HT-29 (cell line): ENCODE measurements at regions not wholly inside any gene's neighbourhood (a gene's known extent, or its start where the extent isn't known, plus 50 kb on each side); places are given as distances from the start of the nearest gene placed in this dataset.

Source experiments
- DNase-seq: peaks from one replicate; pipeline ENCODE4 v3.0.0-alpha.2; 2015; ENCODE audit warnings: low spot score

DNA sequence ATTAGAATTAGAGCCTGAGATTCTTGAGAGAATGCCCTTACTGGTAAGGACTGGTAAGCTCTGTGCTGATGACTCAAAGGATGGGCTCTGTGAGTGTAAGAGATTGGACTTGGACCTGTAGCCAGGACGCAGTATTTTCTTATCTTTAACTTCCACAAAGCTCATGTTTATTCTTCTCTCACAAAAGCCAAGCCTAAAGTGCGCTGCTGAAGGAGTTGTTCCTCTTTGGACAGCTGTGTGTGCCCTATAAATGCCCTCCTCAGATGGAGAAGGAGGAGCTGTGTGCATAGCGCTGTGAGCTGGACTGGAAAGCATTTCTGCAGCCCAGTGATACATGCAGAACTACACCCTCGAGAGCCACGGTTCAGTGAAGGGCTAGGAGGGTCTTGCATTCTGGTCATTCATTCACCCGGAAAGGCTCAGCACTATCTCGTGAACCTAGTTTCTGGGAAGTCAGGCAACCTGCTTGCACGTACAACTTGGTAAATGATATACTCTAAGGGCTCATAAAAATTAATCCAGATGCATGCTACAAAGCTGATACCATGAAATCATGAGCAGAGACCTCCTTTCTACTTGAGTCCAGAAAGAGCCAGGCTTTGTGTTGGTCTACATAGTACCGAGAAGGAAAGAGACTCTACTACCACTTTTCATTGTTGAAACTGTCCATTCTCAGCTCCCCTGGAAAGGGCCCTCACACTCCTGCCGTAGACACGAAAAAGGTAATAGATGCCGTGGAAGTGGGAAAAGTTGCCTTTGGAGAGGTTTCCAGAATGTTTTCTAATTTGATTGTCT is 103.0 kb upstream of the TBL1XR1 start:
- peak; percentile 95 for DNase-seq

DNA sequence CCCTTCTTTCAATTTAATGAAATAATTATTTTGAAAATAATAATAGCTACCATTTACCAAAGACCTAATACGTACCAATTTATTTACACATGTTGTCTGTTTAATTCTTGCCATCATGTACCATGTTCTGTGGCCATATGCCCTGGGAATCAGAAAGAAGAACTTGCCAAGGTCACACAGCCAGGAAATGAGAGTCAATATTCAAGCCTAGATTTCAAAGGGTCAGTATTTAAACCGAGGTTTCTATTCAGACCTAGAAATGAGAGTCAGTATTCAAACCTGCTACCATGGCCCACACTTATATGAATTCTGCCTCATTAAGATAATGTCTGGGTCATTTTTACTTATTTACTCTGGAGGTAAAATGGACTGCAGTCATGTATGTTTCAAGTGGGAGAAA is 103.6 kb upstream of the TBL1XR1 start:
- DNase-seq, result no peak

DNA sequence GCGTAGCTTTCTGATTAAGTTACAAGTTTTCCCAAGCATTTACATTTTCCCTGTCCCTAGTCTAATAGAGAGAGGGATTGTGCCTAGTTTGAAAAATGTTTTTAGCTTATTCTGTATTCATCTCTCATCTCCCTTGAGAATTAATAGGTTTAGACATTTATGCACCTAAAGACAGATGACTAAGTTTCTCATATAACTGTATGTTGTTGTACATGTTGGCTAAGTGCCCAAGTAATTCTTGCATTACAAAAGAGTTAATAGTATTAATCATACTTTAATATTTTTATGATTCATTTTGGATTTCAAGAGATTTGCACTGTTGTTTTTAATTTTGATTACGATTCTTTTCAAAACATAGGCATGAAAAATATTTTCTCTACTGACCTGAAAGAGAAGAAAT is 109.0 kb upstream of the TBL1XR1 start:
- DNase-seq, result no peak

DNA sequence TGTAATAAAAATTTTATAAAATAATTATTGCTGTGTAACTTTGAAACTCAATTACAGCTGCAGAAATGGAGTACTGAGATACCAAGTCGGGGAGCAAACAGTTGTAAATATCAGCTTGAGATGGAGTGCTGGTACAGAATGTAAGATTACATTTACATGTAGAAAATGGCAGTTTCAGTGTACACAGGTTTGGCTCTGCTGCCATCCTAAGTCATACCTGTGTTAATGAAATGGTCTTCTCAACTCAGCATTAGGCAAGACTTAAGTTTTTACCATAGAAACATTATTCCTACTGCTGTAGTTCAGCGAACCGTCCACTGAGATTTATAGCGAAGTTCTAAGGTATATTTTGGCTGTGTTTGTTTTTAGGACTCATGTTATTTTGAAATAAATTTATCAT is 110.1 kb upstream of the TBL1XR1 start:
- DNase-seq, result no peak

DNA sequence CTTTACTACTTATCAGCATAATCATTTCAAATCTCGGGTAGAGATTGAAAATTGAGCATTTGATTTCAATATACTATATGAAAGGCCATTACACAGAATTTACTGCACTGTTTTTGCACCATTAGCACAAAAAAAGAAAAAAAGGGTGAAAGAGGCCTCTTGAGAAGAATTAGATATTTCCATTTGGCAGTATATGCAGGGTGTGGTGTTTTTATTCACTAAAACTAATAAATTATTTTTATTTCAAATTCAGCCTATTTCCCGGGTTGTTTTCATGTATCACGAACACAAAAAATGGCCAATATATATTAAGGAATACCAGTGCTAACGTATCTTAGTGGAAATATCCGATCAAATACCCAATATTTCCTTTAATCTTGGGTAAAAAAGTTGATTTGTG is 110.5 kb upstream of the TBL1XR1 start:
- DNase-seq, result no peak

DNA sequence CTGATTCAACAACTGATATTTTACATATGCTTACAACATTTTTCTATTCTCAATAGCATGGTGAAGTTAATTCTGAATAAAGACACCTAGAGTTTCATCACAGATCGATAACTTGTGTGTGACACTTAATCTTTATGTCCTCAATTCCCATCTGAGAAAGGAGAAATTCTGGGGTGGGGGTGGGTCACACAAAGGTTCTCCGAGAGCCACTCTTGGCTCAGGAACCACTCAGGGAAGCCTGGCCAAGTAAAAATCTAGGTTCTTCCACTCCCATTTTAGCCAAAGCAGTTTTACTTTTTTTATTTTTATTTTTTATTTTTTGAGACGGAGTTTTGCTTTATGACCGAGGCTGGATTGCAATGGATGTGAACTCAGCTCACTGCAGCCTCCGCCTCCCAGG is 111.0 kb upstream of the TBL1XR1 start:
- no peak for DNase-seq

DNA sequence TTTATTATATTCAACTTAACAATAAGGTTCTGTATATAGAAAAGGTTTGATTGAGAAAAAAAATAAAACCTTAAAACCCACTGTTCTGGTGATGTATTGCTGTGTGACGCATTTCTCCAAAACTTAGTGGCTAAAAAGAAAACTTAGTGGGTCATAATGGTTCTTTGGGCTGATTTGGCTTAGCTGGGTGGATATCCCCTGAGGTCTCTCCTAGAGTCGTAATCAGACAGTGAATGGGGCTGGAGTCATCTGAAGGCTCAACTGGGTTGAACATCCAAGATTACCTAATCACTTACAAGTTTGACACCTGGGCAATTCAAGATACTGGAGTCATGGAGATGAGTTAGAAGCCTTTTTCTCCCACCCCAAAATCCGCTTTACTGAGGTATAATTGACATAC is 111.6 kb upstream of the TBL1XR1 start:
- DNase-seq, result no peak

DNA sequence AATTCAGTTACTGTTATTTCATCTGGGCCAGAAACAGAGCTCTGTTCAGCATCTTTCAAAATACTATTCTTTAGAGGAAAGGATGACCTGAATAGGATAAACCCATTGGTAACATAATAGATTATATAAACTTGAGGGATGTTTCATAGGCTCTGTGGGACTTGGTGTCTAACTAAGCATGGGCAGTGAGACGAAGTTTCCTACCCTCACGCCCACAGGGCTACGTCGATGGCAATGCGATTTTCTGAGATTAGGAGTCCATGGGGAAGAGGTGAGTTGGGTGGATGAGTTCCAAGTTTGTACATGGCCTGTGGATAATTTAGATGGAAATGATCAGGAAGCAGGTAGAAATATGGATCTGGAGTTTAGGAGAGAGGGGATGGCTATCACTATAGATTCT is 115.2 kb upstream of the TBL1XR1 start:
- DNase-seq, result no peak

DNA sequence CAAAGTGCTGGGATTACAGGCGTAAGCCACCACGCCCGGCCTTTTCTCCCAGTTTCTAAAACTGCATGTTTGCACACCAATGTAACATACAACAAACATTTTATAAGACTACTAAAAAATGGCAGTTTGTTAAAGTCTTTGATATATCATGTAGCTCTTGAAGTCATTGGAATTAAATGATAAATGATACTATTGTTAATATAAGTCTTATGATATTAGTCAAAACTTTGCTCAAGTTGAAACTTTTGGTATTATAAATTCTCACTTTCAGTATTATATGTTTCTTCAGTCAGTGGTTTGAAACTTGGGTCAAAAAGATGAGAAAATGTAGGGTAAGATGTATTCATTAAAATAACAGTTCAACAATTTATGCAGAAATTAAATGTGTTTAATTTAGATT is 117.6 kb upstream of the TBL1XR1 start:
- no peak for DNase-seq

DNA sequence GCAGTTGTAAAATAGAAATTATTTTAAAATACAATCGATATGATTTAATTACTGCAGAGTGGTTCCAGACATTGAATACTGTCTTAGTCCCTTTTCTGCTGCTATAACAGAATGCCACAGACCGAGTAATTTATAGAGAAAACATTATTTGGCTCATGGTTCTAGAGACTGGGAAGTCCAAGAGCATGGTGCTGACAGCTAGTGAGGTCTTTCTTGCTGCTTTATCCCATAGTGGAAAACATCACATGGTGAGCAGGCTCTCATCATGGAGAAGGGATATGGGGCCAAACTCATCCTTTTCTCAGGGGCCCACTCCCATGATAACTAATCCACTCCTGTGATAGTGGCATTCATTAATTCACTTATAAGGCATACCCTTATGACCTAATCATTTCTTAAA is 120.0 kb upstream of the TBL1XR1 start:
- DNase-seq, result no peak

DNA sequence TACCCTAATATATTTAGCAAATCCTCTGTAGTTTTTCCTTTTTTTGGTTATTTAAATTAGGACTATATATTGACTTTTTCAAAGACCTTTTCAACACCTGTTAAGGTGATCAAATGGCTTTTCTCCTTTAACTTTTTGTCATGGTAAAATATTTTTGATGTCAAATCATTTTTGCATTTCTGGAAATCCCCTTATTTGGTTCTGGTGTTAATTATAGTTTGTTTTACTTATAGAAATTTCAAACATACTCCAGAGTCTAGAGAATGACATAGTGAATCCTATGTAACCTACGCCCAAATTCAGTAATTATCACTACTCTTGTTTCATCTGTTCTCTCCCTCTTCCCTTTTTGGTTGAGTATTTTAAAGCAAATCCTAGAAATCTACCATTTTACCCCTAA is 121.3 kb upstream of the TBL1XR1 start:
- no peak for DNase-seq

DNA sequence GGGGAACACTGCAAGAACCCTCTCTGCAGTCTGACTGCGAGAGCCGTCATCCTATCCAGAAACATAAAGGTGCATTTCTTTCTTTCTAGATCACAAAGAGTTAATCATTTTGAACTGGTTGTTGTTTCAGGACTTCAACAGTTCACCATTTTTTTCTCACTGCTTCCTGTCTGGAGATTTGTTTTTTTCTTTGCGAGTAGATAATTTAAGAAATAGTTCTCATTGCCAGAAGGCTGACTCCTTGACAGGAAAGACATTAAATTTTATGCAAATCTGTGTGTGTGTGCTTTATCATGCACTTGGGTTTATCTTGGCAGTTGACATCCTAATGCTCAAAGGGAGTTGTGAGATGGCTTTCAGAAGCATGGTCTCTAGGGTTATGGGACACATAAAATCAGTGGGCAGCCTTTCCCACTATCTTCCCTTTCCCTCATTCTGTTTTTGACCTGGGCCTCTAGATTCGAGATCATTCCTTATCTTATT is 123.5 kb upstream of the TBL1XR1 start:
- DNase-seq, result no peak

DNA sequence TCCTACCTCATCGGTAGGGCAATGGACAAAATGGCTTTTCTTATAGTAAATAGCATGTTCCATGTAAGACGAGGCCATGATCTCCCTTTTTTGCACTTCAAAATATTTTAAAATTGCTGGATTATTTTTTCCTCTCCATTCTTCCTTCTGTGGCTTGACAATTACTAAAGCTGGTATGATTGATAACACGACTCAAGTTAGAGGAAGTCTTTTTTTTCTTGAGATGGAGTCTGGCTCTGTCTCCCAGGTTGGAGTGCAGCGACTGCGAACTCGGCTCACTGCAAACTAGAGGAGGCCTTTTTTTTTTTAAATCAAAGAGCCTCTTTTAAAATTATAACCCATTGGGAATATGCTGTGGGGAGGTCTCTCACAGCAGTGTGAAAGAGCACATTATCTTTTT is 124.5 kb upstream of the TBL1XR1 start:
- DNase-seq, result no peak

DNA sequence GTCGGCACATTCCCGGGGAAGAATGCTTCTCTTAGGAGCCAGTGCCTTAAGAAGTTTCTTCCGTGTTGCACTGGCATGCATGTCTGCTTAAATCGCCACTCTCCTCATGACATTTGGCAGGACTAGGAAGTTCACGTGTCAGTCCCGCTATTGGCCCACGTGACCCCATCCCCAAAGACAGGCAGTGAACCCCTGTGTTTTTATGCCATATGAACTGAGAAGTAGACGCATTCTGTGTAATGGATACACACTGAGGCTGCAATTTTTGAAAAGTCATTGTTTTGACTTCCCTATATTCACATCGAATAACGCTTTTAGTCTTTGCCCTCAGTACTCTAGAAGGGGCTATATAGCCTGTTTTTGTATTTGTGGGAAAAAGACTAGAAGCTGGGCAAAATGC is 125.6 kb upstream of the TBL1XR1 start:
- no peak for DNase-seq

DNA sequence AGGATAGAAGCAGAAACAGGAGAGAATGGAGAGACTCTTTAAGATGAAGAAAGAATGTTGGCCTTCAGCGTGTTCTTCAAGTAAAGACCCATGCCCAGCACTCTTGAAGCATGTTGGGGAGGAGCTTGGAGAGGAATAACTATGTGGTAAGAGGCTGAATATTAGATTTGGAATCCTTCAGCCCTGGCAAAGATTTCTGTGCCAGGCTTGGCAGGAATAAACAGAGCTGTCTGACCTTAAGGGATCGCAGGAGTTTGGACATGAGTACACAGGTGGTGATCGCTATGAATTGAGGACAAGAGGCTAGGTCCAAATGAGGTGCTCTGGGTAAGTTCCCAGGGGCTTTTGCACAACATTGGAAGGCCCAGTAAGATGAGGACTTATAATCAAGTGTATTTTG is 132.6 kb upstream of the TBL1XR1 start:
- DNase-seq, result no peak

DNA sequence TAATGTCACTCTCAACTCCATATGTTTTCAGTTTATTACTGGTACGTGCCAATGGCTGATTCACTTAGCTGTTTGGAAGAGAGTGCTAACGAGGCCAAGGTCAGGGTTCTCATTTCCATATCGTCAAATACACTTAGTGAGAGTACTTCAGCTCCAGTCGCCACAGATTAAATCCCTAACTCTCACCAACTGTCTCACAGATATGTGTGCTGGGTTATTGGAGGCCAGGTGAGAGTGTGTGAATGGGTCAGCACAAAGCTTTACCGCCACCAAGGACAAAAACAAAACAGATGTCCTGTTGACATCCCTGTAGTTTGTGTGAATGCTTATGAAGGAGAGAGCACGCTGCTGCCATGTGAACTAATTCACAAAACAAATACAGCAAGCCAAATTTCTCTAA is 133.5 kb upstream of the TBL1XR1 start:
- DNase-seq, result no peak

DNA sequence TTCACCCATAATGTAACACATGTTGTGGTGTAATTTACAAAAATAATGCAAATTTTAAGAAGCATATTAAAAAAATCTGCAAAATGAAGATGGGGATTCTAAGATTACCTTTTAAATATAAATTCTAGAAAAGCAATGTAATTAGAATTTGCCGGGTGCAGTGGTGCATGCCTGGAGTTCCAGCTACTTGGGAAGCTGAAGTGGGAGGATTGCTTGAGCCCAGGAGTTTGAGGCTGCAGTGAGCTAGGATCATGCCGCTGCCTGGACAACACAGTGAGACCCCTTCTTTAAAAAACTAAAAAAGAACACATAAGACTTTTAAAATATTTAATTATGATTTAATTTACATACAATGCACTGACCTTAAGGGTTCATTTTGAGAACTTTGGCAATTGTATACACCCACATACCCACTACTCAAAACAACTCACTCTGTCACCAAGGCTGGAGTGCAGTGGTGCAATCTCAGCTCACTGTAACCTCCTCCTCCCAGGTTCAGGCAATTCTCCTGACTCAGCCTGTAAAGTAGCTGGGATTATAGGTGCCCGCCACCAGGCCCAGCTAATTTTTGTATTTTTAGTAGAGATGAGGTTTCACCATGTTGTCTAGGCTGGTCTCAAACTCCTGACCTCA is 134.0 kb upstream of the TBL1XR1 start:
- DNase-seq, result no peak

DNA sequence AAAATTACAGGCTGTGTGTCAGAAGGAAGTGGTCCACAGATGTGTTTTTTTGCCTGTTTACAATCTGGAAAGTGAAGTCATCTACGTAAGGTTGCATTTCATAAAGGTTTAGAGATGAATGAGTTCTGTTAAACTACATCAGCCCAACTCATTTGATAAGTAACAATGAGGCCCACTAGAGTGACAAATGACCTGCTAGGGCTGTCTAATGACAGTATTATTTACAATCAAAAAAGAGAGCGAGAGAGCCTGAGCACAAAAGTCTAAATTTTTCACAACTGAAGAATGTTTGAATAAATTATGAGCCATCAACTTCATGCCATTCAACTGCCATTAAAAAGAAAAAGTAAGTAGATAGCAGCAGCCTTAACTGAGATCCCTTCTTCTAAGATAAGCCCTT is 135.7 kb upstream of the TBL1XR1 start:
- no peak for DNase-seq

DNA sequence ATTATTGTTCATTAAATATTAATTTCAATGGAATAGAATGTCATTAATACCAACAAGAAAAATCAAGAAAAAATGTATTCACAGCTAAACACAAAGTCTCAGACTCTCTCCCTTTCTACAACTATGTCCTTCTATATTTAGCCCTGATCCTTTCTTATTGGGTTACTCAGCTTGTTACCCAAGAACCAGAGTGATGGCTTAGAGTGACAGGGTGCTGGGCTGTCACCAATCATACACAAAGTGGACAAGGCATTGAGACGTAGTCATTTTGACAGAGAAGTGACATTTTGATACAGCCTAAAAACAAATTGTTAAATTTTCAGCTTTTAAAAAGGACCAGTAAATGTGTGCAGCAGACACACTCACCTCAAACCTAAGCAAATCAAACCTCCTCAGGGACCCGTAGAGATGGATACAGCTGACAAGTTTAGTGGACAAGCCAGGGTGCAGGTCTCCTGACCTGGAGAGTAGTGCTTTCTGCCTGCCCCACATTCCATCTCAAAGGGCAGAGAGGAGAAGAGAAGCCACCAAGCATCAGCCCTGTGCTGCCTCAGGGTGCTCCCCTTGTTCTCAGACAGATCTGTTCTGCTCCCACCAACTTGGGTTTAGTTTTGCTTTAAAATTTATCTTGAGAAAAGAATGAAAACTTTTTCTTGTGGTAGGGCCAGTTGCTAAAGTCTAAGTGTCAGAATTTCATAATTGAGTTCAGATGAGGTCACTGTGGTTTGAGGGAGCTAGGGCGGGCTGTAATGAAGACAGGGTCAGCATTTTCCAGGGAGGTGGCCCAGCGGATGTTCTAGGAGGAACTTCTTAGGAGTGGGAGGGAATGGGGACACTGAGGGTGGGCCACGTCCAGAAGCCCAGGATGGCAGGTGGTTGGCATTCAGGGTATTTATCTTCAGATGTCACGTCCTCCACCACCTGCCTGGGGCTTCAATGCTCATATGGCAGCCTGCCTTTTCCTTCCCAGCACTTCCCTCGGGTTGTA is 136.5 kb upstream of the TBL1XR1 start:
- DNase-seq, result no peak

DNA sequence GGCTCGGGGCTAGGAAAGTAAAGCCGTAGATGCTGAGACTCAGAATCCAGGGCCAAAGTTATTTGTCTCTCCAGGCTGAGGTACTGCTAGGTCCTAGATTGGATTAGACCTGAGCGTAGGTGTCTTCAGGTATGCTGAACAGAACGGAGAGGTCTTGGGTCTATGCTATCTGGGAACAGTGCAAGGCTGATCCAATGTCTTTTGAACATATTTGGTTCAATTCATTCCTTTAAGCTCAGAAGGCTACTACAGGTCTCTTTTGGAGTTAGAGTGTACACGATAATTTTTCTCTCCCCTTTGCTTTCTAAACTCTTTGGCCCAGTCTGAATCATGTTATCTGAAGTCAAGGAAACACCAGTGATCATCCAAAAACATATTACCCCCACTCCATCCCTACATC is 137.5 kb upstream of the TBL1XR1 start:
- no peak for DNase-seq

DNA sequence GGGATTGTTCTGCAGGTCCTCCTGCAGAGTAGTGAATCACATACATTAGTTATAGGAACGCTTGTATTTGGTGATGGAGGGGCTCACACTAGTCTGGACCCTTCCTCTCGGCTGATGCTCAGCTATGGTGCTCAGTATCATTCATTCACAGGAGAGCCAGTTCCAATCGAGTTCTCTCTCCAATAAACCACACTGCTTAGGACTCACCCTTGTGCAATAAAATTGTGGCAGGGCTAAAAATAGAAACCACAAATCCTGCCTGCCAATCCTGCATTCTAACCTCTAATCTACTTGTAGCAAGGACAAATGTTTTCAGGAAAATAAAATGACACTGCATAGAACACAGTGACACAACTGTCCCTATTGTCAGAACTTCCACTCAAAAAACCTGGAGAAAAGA is 138.4 kb upstream of the TBL1XR1 start:
- peak; percentile 65 for DNase-seq

DNA sequence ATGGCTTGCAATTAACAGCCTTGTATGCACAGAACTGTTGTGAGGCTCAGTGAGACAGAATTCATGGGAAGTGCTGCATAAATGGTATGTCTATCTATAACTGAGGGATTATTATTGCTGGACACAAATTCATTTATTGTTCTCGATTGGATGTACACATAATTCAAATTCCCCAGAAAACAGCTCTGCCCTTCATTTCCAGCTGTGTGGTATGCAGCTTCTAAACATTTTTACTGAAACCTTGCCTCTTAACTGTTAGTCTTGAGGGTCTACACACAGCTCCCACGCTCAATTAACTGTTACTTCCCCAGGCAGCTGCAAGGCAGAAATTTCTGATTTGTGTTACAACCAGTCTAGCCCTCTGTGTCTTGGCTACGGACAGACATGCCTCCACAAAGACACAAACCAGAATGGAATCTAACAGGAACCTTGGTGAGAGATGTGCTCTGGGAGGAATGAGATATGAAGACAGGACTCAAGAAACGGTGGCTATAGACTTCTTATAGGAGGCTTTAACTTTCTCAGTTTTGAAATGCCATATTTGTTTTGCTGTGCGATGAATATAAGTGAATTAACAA is 139.7 kb upstream of the TBL1XR1 start:
- no peak for DNase-seq
